ENCODE measurements at regions not wholly inside any gene's neighbourhood (a gene's known extent, or its start where the extent isn't known, plus 50 kb on each side); places are given as distances from the start of the nearest gene placed in this dataset.

GRCh38 chr2:217325251-217325650 lies 465.4 kb upstream of the TNP1 start:
- Histone ChIP-seq H3K9me3 (no peaks in the 10 kb centered on the region), H3K36me3 (no peaks in the 10 kb centered on the region), H3K27ac (no peak overlapping the region), H3K4me3 (ENCODE audit: low read depth in 1 of 2, low read length in 1 of 2) (no peak overlapping the region), H3K4me1 (ENCODE audit: control insufficient read depth in 1 of 2, insufficient read depth in 1 of 2, low read depth in 1 of 2, low read length in 1 of 2) (no peaks in the 10 kb centered on the region), H3K27me3 (peaks cover 9% of the 10 kb centered on the region)
- no peak for TF ChIP-seq CTCF (IDR thresholded peaks at IDR 0.05)

GRCh38 chr2:217316743-217317142 lies 456.9 kb upstream of the TNP1 start:
- no peak for TF ChIP-seq CTCF (IDR thresholded peaks at IDR 0.05)
- no peaks in the 10 kb centered on the region for H3K9me3 ChIP-seq
- H3K27ac ChIP-seq, result no peak overlapping the region
- peaks cover 6 to 8% of the 10 kb centered on the region in 2 experiments for H3K4me1 ChIP-seq (ENCODE audit: control insufficient read depth in 1 of 2, insufficient read depth in 1 of 2, low read depth in 1 of 2, low read length in 1 of 2)
- peaks cover 54% of the 10 kb centered on the region for H3K27me3 ChIP-seq
- no peaks in the 10 kb centered on the region for H3K36me3 ChIP-seq
- no peak overlapping the region for H3K4me3 ChIP-seq (ENCODE audit: low read depth in 1 of 2, low read length in 1 of 2)

GRCh38 chr2:217314021-217314460 lies 454.2 kb upstream of the TNP1 start:
- H3K27ac ChIP-seq, result no peak overlapping the region
- no peaks in the 10 kb centered on the region for H3K36me3 ChIP-seq
- no peak overlapping the region for H3K4me3 ChIP-seq (ENCODE audit: low read depth in 1 of 2, low read length in 1 of 2)
- peaks cover 6 to 8% of the 10 kb centered on the region in 2 experiments for H3K4me1 ChIP-seq (ENCODE audit: control insufficient read depth in 1 of 2, insufficient read depth in 1 of 2, low read depth in 1 of 2, low read length in 1 of 2)
- peaks cover 47% of the 10 kb centered on the region for H3K27me3 ChIP-seq
- no peak for TF ChIP-seq CTCF (IDR thresholded peaks at IDR 0.05)
- no peaks in the 10 kb centered on the region for H3K9me3 ChIP-seq

GRCh38 chr2:217313386-217313785 lies 453.5 kb upstream of the TNP1 start:
- Histone ChIP-seq H3K4me1 (ENCODE audit: control insufficient read depth in 1 of 2, insufficient read depth in 1 of 2, low read depth in 1 of 2, low read length in 1 of 2) (peaks cover 6 to 8% of the 10 kb centered on the region in 2 experiments), H3K27me3 (peaks cover 40% of the 10 kb centered on the region)

GRCh38 chr2:217309056-217309455 lies 449.2 kb upstream of the TNP1 start:
- no peak for TF ChIP-seq CTCF (IDR thresholded peaks at IDR 0.05)
- Histone ChIP-seq H3K36me3 (no peaks in the 10 kb centered on the region), H3K4me3 (ENCODE audit: low read depth in 1 of 2, low read length in 1 of 2) (no peak overlapping the region), H3K9me3 (no peaks in the 10 kb centered on the region), H3K27ac (no peak overlapping the region), H3K4me1 (ENCODE audit: control insufficient read depth in 1 of 2, insufficient read depth in 1 of 2, low read depth in 1 of 2, low read length in 1 of 2) (no peaks in the 10 kb centered on the region), H3K27me3 (peaks cover 17% of the 10 kb centered on the region)

More at GRCh38 chr2:217313386-217313785, 453.5 kb upstream of the TNP1 start:
- TF ChIP-seq CTCF (IDR thresholded peaks at IDR 0.05), result no peak
- H3K36me3 ChIP-seq, result no peaks in the 10 kb centered on the region
- no peaks in the 10 kb centered on the region for H3K9me3 ChIP-seq
- no peak overlapping the region for H3K27ac ChIP-seq
- H3K4me3 ChIP-seq (ENCODE audit: low read depth in 1 of 2, low read length in 1 of 2), result no peak overlapping the region

GRCh38 chr2:217307023-217307422 lies 447.2 kb upstream of the TNP1 start:
- H3K9me3 ChIP-seq, result no peaks in the 10 kb centered on the region
- no peaks in the 10 kb centered on the region for H3K36me3 ChIP-seq
- H3K27me3 ChIP-seq, result peaks cover 11% of the 10 kb centered on the region
- H3K27ac ChIP-seq, result no peak overlapping the region
- no peak overlapping the region for H3K4me3 ChIP-seq (ENCODE audit: low read depth in 1 of 2, low read length in 1 of 2)
- H3K4me1 ChIP-seq (ENCODE audit: control insufficient read depth in 1 of 2, insufficient read depth in 1 of 2, low read depth in 1 of 2, low read length in 1 of 2), result no peaks in the 10 kb centered on the region
- no peak for TF ChIP-seq CTCF (IDR thresholded peaks at IDR 0.05)

Data from neutrophil (primary cell).